Cardiac muscle cell (in vitro differentiated cells and primary cell): ENCODE measurements at regions not wholly inside any gene's neighbourhood (a gene's known extent, or its start where the extent isn't known, plus 50 kb on each side); places are given as distances from the start of the nearest gene placed in this dataset.

Source experiments
- DNase-seq, 2 donors: peaks; one replicate each; pipeline versions ENCODE4 v3.0.0 to v3.0.0-alpha.2; 2010 to 2017; ENCODE audit warnings: low read depth in 1 of 2, low spot score in 1 of 2
- H3K27ac ChIP-seq: fragments of 200-600 bp; sonication (generic); 2 replicates; pipeline ENCODE4 v1.5.1; 2016
- H3K27me3 ChIP-seq: fragments of 200-600 bp; sonication (generic); 2 replicates; pipeline ENCODE4 v1.6.0; 2016; ENCODE audit warnings: control low read depth
- H3K36me3 ChIP-seq: fragments of 200-600 bp; sonication (generic); 2 replicates; pipeline ENCODE4 v1.5.1; 2016; ENCODE audit warnings: control low read depth
- H3K4me1 ChIP-seq: fragments of 200-600 bp; sonication (generic); 2 replicates; pipeline ENCODE4 v1.8.1; 2017; ENCODE audit warnings: low read depth, mild to moderate bottlenecking, mixed run types
- H3K4me3 ChIP-seq: fragments of 200-600 bp; sonication (generic); 2 replicates; pipeline ENCODE4 v1.5.1; 2016; ENCODE audit warnings: mild to moderate bottlenecking
- H3K9me3 ChIP-seq: fragments of 200-600 bp; sonication (generic); 2 replicates; pipeline ENCODE4 v1.5.1; 2017; ENCODE audit warnings: low read depth, mild to moderate bottlenecking, control low read depth
- CTCF ChIP-seq: IDR thresholded peaks from 2 replicates; pipeline ENCODE4 v1.5.1; 2012; ENCODE audit warnings: low read depth, mild to moderate bottlenecking, low read length

DNA sequence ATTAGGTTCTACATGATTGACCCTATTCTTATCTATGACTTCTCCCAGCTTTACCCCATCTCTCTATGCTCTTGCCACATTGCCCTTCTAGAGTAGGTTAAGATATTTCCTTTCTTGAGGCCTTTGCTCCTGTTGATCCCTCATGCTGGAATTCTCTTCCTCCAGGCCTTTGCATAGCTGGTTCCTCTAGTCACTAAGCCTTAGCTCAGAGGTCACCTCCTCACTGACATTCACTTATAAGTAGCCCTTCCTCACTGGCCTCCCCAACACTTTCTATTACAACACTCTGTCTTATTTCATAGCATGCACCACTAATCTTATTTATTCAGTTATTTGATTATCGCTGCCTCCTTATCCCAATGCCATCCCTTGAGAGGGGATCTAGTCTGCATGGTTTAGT lies 228.4 kb upstream of the COL8A1 start:
- Histone ChIP-seq H3K27ac (no peak overlapping the region), H3K9me3 (no peaks in the 10 kb centered on the region), H3K4me3 (no peak overlapping the region), H3K27me3 (no peaks in the 10 kb centered on the region), H3K36me3 (no peaks in the 10 kb centered on the region), H3K4me1 (no peaks in the 10 kb centered on the region)
- no peak for DNase-seq
- no peak for TF ChIP-seq CTCF

- no peaks in the 10 kb centered on the region for H3K4me1 ChIP-seq
- H3K4me3 ChIP-seq: no peak overlapping the region
- no peaks in the 10 kb centered on the region for H3K9me3 ChIP-seq
- no peak overlapping the region for H3K27ac ChIP-seq
- DNase-seq: no peak
- H3K36me3 ChIP-seq: no peaks in the 10 kb centered on the region
- no peaks in the 10 kb centered on the region for H3K27me3 ChIP-seq
- TF ChIP-seq CTCF: no peak
These were observed 231.1 kb upstream of the COL8A1 start for GRCh38 chr3:99407257-99407656.

DNA sequence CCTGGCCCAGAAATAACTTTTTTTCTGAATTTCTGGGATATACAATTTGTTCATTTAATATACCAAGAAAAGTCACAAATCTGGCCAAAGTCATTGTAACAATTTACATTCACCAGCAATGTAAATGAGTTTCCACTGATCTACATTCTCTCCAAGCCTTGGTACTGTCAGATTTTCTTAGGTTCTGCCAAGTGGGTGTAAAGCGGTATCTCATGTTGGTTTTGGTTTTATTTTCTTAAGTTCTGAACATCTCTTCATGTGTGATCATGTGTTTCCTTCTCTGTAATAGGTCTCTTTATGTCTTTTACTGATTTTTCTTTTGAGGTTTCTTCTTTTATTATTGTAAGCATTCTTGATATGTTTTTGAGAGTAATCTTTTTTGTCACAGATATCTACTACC lies 235.6 kb upstream of the COL8A1 start:
- Histone ChIP-seq H3K4me1 (no peaks in the 10 kb centered on the region), H3K9me3 (no peaks in the 10 kb centered on the region), H3K27ac (no peak overlapping the region), H3K4me3 (no peak overlapping the region), H3K36me3 (no peaks in the 10 kb centered on the region), H3K27me3 (no peaks in the 10 kb centered on the region)
- no peak for DNase-seq
- TF ChIP-seq CTCF: no peak

- Histone ChIP-seq H3K27ac (no peak overlapping the region), H3K27me3 (no peaks in the 10 kb centered on the region), H3K36me3 (no peaks in the 10 kb centered on the region), H3K4me3 (no peak overlapping the region), H3K9me3 (no peaks in the 10 kb centered on the region), H3K4me1 (no peaks in the 10 kb centered on the region)
- no peak for DNase-seq
- TF ChIP-seq CTCF: no peak
These were observed 238.0 kb upstream of the COL8A1 start for GRCh38 chr3:99400352-99400751.

GRCh38 chr3:99396651-99397275 lies 241.6 kb upstream of the COL8A1 start:
- no peak overlapping the region for H3K27ac ChIP-seq
- DNase-seq: no peak

More at GRCh38 chr3:99396651-99397275, 241.6 kb upstream of the COL8A1 start:
- no peaks in the 10 kb centered on the region for H3K4me1 ChIP-seq
- TF ChIP-seq CTCF: no peak
- H3K36me3 ChIP-seq: no peaks in the 10 kb centered on the region
- H3K27me3 ChIP-seq: no peaks in the 10 kb centered on the region
- no peak overlapping the region for H3K4me3 ChIP-seq
- H3K9me3 ChIP-seq: no peaks in the 10 kb centered on the region
